Stimulated activated CD4-positive, alpha-beta T cell treated with anti-CD3 and anti-CD28 coated beads, Interleukin-4, amount 100 ng/mL, for 24 hours (primary cell): ENCODE measurements at regions not wholly inside any gene's neighbourhood (a gene's known extent, or its start where the extent isn't known, plus 50 kb on each side); places are given as distances from the start of the nearest gene placed in this dataset.

ENCODE experiments used
- DNase-seq: peaks from one replicate; pipeline ENCODE4 v3.0.0-alpha.2; 2020

DNA sequence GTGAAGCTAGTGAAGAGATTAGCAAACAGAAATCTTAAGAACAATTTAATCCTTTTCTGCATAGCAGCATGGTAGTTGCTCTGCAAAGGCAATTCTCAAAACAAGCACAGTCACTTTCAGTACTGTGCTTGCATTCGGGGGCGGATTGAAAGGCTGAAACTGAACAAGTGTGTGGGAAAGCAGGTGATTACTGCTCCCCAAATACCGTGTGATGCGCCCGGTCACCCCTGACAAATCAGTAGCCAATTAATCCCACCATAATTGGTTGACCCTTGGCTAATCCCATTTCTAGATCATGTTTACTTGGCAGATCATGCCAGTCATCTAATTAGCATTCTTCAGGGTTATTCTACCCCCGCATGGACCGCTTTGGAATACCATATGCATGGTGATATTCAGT, 76.5 kb upstream of the ADRB1 start:
- DNase-seq: no peak

DNA sequence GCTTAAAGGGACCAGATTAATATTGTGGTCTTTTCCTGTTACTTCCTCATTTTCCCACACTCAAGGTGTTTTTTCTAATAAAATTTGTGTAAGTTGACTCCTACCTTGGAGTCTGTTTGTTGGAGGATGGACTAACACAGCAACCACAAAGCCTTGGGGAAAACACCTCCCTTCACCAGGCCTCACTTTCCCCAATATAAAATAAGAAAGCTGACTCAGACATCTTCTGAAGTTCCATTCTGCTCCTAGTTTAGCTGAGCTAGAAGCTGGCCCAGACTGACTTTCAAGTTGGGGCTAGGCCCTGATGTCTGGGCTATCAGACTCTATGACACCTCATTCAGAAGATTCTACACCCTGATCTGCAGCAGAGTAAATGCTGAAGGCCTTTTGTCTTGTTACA, 73.0 kb upstream of the ADRB1 start:
- no peak for DNase-seq

DNA sequence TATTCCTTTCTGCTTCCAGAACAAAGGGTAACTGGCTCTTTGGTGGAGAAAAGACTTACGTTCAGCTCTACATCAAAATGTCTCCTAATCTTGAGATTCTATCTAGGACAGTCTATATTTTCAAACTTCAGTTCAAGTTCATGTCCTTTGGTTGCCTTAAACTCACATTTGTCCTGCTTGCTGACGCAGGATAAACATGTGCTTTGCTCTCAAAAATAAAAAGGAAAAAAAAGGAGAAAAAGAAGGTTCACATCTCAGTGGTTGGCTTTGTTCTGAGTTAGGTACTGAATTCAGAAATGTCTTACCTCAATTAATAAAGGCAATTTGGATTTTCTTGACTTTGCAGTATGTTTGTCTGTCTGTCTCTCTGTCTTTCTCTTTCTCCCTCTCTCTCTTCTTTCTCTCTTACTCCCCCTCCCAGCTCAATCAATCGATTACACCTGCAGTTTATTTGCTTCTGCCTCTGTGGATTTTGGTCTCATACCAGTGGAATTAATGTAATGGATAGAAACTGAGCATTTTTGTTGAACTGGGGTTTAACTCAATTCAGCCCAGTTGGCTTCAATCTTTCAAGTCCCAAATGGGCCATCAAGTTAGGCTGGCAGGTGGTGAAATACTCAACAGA, 72.2 kb upstream of the ADRB1 start:
- DNase-seq: no peak

DNA sequence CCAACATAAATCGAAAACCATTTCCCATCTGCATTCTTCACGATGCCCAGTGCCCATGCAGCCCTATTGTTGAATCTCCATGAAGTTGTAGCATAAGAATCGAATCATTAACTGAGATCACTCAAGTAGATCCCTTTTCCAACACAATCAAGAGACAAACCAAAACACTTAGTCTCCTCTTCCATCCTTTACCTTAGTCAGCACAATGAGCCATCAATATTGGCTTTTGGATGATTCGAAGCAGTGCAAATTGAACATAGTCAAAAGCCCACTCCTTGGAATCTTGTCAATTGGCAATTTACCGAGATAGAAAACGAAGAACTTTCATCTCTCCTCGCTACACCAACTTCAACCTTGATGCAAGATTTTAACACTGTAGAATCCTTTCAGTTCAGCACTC, 66.5 kb upstream of the ADRB1 start:
- DNase-seq: no peak

DNA sequence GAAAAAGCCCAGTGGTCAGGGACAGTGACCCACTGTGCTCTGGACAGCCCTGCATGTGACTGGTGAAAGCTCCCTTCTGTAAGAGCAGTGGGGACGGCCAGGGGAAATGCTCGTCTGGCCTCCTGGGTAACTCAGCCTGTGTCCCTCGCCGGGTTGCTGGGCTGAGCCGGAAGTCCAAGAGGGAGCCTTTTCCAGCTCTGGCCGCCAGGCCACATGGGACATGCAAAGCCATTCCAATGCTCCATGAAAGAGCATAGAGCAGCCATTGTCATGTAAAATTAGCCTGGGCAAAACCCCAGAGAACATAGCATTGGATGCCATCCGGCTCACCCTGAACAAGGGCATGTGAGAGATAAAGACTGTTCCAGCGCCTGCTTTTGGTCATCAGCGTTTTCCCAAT, 64.9 kb upstream of the ADRB1 start:
- no peak for DNase-seq

DNA sequence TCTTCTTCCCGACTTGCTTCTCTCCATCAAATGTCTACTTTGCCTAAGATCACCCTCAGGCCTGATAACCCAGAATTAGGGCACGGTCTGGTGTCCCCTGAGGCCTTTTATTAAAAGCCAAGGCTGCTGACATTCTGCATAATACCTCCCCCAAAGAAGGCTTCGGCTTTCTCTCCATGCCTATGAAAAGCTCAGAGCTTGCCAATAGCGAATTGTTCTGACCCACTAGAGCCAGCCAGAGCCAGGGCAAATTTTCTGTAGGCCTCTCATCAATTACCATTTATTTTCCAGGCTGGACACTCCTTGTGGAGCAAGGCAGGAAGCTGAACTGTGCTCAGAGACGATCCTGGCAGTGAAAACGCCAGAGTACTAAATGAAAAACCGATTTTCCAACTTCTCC, 64.3 kb upstream of the ADRB1 start:
- DNase-seq: no peak

DNA sequence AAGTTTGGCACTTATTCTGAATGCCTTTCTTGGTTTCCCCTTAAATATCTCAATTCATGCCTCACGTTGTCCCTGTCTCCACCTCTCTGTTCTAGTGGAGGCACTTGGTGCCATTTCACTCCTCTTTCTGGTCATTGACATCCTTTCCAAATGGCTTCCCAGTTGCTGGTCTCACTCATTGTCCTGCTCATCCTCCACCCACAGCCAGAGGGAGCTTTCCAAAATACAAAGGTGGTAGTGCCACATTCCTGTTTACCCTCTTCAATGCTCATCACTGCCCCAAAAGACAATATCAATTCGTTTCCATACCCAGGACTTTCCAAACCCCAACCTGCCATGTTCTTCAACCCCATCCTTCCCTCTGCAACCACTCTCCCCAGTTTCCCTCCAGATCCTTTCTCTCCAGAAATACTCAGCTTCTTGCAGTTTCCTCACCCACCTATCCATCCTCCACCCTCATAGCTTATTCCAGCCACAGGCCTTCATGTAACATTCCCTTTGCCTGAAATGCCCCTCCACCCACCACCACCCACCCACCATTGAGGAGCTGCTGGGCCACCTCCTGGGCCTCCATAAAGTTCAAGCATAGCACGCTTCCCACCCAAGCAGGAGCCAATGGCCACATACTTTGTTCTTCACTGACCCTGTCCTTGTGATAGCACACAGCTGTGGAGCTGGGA, 63.1 kb upstream of the ADRB1 start:
- DNase-seq: no peak

DNA sequence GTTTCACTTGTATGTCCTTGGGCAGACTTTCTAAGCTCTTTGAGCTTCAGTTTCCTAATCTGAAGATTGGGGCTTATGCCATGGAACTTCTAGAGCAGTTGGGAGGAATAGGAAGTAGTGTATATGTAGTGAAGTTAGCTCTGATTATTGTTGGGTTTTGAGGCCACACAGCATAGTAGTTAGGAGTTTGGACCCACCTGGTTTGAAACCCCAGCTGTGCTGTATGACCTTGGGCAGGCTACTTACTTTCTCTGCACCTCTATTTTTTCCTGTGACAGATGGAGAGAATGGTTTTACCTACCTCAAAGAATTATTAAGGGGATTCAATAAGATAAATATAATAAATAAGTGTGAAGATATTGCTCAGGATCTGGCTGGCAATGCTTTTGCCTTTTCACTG, 61.4 kb upstream of the ADRB1 start:
- no peak for DNase-seq

DNA sequence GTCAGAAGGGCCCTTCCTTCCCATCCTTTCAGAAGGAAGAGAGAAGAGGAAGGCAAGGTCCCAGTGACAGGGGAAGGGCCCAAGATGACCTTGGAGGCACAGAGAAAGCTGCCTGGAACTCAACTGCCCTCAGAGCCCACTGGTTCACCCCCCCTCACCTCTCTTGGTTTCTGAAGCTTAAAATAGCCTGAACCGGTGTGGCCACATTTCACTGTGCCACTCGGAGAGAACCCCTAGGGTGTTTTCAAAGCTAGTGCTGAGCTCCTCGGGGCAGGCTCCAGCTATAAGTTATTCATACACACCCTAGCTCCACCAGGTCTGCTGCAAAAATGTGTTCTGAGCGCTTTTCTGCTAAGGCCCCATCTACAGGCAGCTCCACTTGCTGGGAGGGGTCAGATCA, 60.9 kb upstream of the ADRB1 start:
- no peak for DNase-seq

DNA sequence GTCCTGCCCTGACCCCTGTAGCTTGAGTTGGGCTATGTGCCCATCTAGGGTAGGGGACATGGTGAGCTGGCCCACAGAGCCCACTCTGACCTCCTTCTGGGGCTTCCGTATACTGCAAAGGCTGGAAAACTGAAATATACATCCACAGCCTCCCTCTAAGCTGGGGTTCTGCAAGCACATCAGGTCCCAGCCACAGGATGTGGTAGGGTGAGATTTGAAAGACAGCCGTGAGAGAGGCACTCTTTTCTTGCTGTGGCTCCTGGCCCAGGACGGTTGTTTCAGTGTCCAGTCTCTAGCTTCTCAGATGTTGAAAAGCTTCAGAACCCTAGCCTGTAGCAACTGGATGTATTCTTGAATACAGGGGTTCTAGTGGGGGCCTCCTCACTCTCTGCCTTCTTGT, 60.1 kb upstream of the ADRB1 start:
- no peak for DNase-seq

DNA sequence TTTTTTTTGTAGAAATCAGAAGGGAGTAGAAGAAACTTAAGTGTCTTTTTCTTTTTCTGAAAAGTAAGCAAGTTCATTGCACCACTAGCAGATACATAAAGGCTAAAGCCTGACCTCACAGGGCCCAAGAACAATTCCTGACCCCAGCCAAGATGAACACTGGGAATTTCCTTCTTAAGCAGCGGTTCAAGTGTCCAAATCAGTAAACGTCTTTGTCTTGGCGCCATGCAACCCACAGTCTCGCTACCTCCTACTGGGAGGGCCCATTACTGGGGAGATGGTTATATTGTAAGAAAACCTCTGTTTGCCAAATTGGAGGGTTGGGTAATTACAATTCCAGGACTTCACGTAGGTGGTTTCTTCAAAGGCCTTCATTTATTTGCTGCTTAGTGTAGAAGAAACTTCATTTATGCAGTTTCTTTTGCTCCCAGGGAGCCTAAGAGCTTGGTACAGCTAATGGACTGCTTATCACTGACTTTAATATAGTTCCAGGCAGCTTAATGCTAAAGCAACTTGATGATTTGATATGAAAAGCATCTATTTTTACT, 58.3 kb upstream of the ADRB1 start:
- no peak for DNase-seq

DNA sequence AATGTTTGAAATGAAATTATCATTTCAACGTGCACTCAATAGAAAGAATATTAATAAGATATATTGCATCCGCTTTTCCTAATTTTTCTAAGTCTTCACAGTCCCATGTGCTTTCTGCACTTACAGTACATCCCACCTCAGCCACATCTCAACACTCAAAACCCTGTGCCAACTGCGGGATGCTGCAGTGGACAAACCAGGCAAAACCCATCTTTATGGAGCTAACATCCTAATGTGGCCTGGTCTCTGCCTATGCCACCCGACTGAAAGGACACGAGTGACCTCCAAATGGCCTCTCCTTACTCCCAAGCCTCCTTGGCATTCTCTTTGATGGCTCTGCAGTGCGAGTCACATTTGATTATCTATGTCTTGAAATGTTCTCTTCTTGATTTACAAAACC, 57.4 kb upstream of the ADRB1 start:
- DNase-seq: no peak

DNA sequence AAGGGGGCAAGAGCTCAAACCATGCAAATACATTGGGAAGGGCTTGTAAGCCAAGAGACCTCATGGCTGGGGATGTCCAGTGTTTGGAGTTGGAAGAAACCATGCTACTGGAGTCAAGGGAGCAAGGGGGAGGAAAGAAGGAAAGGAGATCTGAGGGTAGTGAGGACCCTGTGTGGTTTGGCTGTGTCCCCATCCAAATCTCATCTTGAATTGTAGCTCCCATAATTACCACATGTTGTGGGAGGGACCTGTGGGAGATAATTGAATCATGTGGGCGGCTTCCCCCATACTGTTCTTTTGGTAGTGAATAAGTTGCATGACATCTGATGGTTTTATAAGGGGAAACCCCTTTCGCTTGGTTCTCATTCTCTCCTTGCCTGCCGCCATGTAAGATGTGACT, 56.5 kb upstream of the ADRB1 start:
- no peak for DNase-seq

DNA sequence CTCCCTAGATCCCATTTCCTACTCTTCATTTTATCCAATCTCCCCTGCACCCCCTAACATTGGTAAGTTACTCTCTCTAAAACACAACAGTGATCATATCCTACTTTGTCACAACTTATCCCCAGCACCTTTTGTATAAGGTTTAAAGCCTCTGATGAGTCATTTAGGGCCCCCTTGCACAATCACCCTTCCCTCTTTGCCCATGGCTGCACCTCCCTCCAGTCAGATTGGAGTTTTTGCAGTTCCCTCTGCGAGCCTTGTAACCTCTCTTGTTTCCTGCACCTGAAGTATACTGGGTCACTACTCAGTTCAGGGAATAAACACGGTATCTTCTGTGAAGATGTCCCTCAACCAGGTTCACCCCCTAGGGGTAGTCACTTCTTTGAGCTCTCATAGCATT, 55.9 kb upstream of the ADRB1 start:
- no peak for DNase-seq

DNA sequence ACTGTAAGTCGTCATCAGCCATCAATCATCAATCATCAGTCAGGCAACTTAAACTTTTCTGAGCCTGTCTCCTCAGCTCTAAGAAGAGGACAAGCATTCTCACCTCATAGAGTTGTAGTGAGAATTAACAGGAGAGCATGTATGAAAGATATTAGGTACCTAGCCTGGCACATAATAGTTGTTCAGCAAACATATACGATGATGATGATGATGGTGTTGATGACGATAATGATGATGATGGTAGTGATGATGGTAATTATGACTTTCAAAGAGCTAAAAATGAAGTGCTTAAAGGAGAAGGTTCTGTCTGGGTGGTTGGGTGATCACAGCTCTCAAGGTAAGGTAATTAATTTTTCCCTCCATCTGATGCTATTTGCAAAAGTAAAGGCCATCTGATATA, 55.1 kb upstream of the ADRB1 start:
- no peak for DNase-seq

DNA sequence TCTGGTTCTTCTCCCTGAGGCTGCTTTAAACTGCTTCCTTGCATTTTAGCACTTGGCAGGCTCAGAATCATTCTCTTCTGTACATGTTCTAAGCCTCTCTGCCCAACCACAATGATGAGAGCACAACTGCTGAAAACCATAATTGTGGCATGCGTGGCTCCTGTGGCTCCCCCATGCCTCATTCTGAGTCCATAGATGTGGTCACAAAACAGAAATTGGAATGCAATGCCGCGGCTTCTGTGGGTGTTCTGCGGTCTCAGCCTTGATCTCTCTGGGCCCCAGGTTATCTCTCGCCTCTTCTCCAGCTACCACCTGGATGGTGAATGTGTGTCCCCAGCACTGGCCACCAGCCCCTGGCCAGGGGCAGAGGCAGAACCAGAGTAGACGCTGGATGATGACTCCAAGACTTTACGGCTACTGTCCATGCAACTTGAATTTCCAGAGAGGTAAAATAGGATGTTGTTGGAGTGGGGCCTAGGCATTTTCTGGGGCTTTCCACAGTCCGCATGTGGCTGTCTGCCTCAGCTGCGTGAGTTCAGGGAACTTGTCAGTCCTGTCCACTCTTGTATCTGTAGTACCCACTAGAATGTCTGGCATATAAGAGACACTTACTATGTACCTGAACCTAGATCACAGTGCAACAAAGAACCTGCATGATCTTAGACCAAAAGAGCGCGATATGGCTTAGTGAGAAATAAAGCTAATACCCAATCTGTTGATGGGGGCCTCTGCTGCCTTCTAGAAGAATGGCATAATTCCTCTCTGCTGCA, 52.4 kb upstream of the ADRB1 start:
- DNase-seq: peak; percentile 18

DNA sequence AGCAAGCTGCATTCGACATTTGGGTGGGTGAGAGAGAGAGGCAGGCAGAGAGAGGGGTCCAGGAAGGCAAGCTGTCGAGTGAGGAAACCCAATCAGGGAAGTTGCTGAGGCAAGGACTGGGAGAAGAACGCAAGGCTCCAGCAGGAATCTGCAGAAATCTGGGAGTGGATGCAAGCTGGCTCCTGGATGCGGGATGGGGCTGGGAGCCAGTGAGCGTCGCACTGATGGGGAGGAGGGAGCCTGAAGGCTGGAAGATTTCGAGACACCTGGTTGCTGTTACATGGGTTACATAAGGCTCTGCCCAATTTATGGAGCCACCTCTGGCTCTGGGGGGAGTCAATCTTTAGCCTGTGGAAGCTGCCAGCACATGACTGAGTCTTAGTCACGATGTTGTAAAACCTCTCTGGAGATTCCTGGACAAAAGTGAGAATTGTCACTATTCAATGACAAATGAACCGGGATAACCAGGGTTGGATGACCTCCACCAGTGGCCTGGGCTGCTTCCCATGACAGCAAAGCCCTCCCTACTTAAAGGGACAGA, 51.1 kb upstream of the ADRB1 start:
- no peak for DNase-seq

DNA sequence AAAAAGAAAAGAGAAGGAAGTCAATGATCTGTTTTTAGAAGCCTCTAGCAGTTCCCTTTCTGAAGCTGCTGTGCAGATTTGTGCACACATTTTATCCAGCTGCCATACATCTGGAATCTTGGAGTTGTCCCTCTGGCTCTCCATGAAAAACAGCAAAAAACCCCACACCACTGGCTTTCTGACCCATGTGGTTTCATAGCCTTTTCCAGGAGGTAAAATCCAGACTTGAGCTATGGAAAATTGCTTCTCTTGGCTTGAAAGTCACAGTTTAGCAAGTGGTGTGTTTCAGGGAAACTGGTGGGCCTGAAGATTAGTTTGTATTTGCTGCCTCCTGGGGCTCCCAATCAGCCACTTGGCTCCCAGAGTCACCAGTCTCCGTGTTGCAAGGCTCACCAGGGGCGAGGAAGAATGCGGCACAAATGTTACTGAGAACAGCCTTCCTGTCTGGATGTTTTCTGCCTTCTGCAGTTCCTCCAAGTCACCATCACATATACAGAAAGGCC, 50.1 kb upstream of the ADRB1 start:
- no peak for DNase-seq
